Upper lobe of left lung (tissue), 6 donors: ENCODE measurements at regions not wholly inside any gene's neighbourhood (a gene's known extent, or its start where the extent isn't known, plus 50 kb on each side); places are given as distances from the start of the nearest gene placed in this dataset.

ENCODE experiments used
- ATAC-seq, 2 donors: fragments of 200-7000 bp; cut with Tn5 transposase; one replicate each; pipeline ENCODE4 v1.9.1; 2022; ENCODE audit warnings: mild to moderate bottlenecking in 2 of 2, moderate library complexity in 2 of 2; ENCODE audit not compliant: low FRiP score in 2 of 2
- DNase-seq, 2 donors: peaks; one replicate each; pipeline ENCODE4 v3.0.0-alpha.2; 2019 to 2020
- H3K27ac ChIP-seq, 4 donors: fragments of 200-600 bp; sonication (generic); one replicate each; pipeline ENCODE4 v1.5.1; 2016 to 2019
- H3K27me3 ChIP-seq, 4 donors: fragments of 200-600 bp; sonication (generic); one replicate each; pipeline ENCODE4 v1.5.1; 2017 to 2019
- H3K36me3 ChIP-seq, 4 donors: fragments of 200-600 bp; sonication (generic); one replicate each; pipeline ENCODE4 v1.5.1; 2016 to 2019
- H3K4me1 ChIP-seq, 4 donors: fragments of 200-600 bp; sonication (generic); one replicate each; pipeline ENCODE4 v1.5.1; 2018 to 2019
- H3K4me3 ChIP-seq, 4 donors: fragments of 200-600 bp; sonication (generic); one replicate each; pipeline ENCODE4 v1.5.1; 2017 to 2019; ENCODE audit warnings: mild to moderate bottlenecking in 2 of 4, moderate library complexity in 1 of 4
- H3K9me3 ChIP-seq, 4 donors: fragments of 200-600 bp; sonication (generic); one replicate each; pipeline ENCODE4 v1.5.1; 2018 to 2019
- CTCF ChIP-seq, 6 experiments: fragments of 450-650 bp in 4 of 6; fragments of 200-600 bp in 2 of 6; sonication (generic) in 2 of 6; IDR thresholded peaks; one replicate each; pipeline ENCODE4 v1.5.1; 2016 to 2019; ENCODE audit warnings: antibody characterized with exemption in 6 of 6
- EP300 ChIP-seq, 4 donors: sonication (generic); formaldehyde crosslinking; IDR thresholded peaks; one replicate each; pipeline ENCODE4 v1.5.1; 2017; ENCODE audit warnings: antibody characterized with exemption in 4 of 4, control low read depth in 2 of 4
- POLR2A ChIP-seq, 4 donors: fragments of 450-650 bp; IDR thresholded peaks; one replicate each; pipeline ENCODE4 v1.5.1; 2016 to 2017; ENCODE audit warnings: antibody characterized with exemption in 4 of 4, mild to moderate bottlenecking in 2 of 4
- POLR2AphosphoS5 ChIP-seq, 2 donors: sonication (generic); formaldehyde crosslinking; IDR thresholded peaks; one replicate each; pipeline ENCODE4 v1.5.1; 2017; ENCODE audit warnings: antibody characterized with exemption in 2 of 2
- WGBS, 2 donors: methylation state at CpG; one replicate each; pipeline ENCODE4 v1.1.5; 2017 to 2018; 5-methylcytosine and 5-hydroxymethylcytosine counted together
- donor health status: DM: no; HTN: no; CAD: no; lungs with moderate emphysema.
- donor health status: DM: no; HTN: yes; CAD: no; lungs with severe emphysema.

GRCh38 chr7:79683185-79683890 is 229.9 kb upstream of the MAGI2 start:
- DNase-seq (no peak), ATAC-seq (no peak)
- no peaks in the 10 kb centered on the region for H3K4me1 ChIP-seq
- no peak overlapping the region for H3K4me3 ChIP-seq
- H3K9me3 ChIP-seq, result no peaks in the 10 kb centered on the region
- H3K27ac ChIP-seq, result no peak overlapping the region
- no peaks in the 10 kb centered on the region for H3K27me3 ChIP-seq
- H3K36me3 ChIP-seq, result no peaks in the 10 kb centered on the region
- TF ChIP-seq POLR2A (IDR thresholded peaks at IDR 0.05), result no peak
- TF ChIP-seq CTCF (IDR thresholded peaks at IDR 0.05), result no peak
- TF ChIP-seq EP300 (IDR thresholded peaks at IDR 0.05), result no peak
- TF ChIP-seq POLR2AphosphoS5 (IDR thresholded peaks at IDR 0.05), result no peak
- 76 to 80% methylated on average over 3 of the region's 3 CpGs for WGBS, 2 donors

GRCh38 chr7:79681454-79681853 is 228.0 kb upstream of the MAGI2 start:
- no peaks in the 10 kb centered on the region for H3K27me3 ChIP-seq
- no peaks in the 10 kb centered on the region for H3K4me1 ChIP-seq
- WGBS, 2 donors, result 84 to 90% methylated on average over 8 of the region's 8 CpGs

GRCh38 chr7:79673969-79674368 is 220.5 kb upstream of the MAGI2 start:
- Histone ChIP-seq H3K27ac (no peak overlapping the region), H3K4me1 (no peaks in the 10 kb centered on the region), H3K9me3 (no peaks in the 10 kb centered on the region), H3K4me3 (no peak overlapping the region), H3K36me3 (no peaks in the 10 kb centered on the region), H3K27me3 (no peaks in the 10 kb centered on the region)
- no peak for TF ChIP-seq EP300 (IDR thresholded peaks at IDR 0.05)
- no peak for TF ChIP-seq POLR2AphosphoS5 (IDR thresholded peaks at IDR 0.05)
- no peak for TF ChIP-seq CTCF (IDR thresholded peaks at IDR 0.05)
- no peak for TF ChIP-seq POLR2A (IDR thresholded peaks at IDR 0.05)
- 70 to 76% methylated on average over 3 of the region's 3 CpGs for WGBS, 2 donors
- ATAC-seq (no peak), DNase-seq (no peak)

More at GRCh38 chr7:79681454-79681853, 228.0 kb upstream of the MAGI2 start:
- no peak overlapping the region for H3K27ac ChIP-seq
- H3K4me3 ChIP-seq, result no peak overlapping the region
- DNase-seq (no peak), ATAC-seq (peak in 1 of 2 donors; percentile 39)
- H3K36me3 ChIP-seq, result no peaks in the 10 kb centered on the region
- TF ChIP-seq EP300 (IDR thresholded peaks at IDR 0.05), result no peak
- TF ChIP-seq POLR2AphosphoS5 (IDR thresholded peaks at IDR 0.05), result no peak
- TF ChIP-seq POLR2A (IDR thresholded peaks at IDR 0.05), result no peak
- no peak for TF ChIP-seq CTCF (IDR thresholded peaks at IDR 0.05)
- H3K9me3 ChIP-seq, result no peaks in the 10 kb centered on the region

GRCh38 chr7:79673421-79673820 is 220.0 kb upstream of the MAGI2 start:
- ATAC-seq (no peak), DNase-seq (no peak)
- Histone ChIP-seq H3K4me3 (no peak overlapping the region), H3K9me3 (no peaks in the 10 kb centered on the region), H3K36me3 (no peaks in the 10 kb centered on the region), H3K4me1 (no peaks in the 10 kb centered on the region), H3K27me3 (no peaks in the 10 kb centered on the region), H3K27ac (no peak overlapping the region)
- 3 to 4% methylated on average over 1 of the region's 1 CpG for WGBS, 2 donors
- no peak for TF ChIP-seq POLR2AphosphoS5 (IDR thresholded peaks at IDR 0.05)
- TF ChIP-seq POLR2A (IDR thresholded peaks at IDR 0.05), result no peak

- DNase-seq (no peak), ATAC-seq (no peak)
- no peak overlapping the region for H3K27ac ChIP-seq
- no peaks in the 10 kb centered on the region for H3K9me3 ChIP-seq
- TF ChIP-seq EP300 (IDR thresholded peaks at IDR 0.05) (no peak), POLR2AphosphoS5 (IDR thresholded peaks at IDR 0.05) (no peak), POLR2A (IDR thresholded peaks at IDR 0.05) (no peak), CTCF (IDR thresholded peaks at IDR 0.05) (no peak)
- WGBS, 2 donors, result 47 to 61% methylated on average over 3 of the region's 3 CpGs
- H3K36me3 ChIP-seq, result no peaks in the 10 kb centered on the region
- H3K4me3 ChIP-seq, result no peak overlapping the region
- no peaks in the 10 kb centered on the region for H3K27me3 ChIP-seq
- H3K4me1 ChIP-seq, result no peaks in the 10 kb centered on the region
Observed at GRCh38 chr7:79668292-79668691, 214.8 kb upstream of the MAGI2 start.
